HG02852 (cell line): ENCODE measurements at regions not wholly inside any gene's neighbourhood (a gene's known extent, or its start where the extent isn't known, plus 50 kb on each side); places are given as distances from the start of the nearest gene placed in this dataset.
"Not testable (repeated sequence)": the region's sequence is repeated elsewhere in the genome, so short reads cannot be mapped to it uniquely, and the experiment has no call there.

Experiments used
- ATAC-seq: cut with Tn5 transposase; IDR thresholded peaks from one replicate; pipeline ENCODE4 v1.9.1; 2021; ENCODE audit warnings: mild to moderate bottlenecking, moderate library complexity; ENCODE audit not compliant: unreplicated experiment

- not testable (repeated sequence) for ATAC-seq
These were observed 1426.2 kb downstream of the BRD1 start for GRCh38 chr22:48401523-48401922.

GRCh38 chr22:48398181-48398905 is 1429.3 kb downstream of the BRD1 start:
- no peak for ATAC-seq

- ATAC-seq = no peak
These were observed 1430.0 kb downstream of the BRD1 start for GRCh38 chr22:48397531-48398180.

- ATAC-seq = no peak
These were observed 1430.7 kb downstream of the BRD1 start for GRCh38 chr22:48396785-48397530.

- no peak for ATAC-seq
These were observed 1431.4 kb downstream of the BRD1 start for GRCh38 chr22:48396091-48396784.

GRCh38 chr22:48395201-48395600 is 1432.5 kb downstream of the BRD1 start:
- ATAC-seq = no peak

- ATAC-seq = no peak
These were observed 1432.9 kb downstream of the BRD1 start for GRCh38 chr22:48394787-48395186.

- ATAC-seq = no peak
These were observed 1433.8 kb downstream of the BRD1 start for GRCh38 chr22:48393885-48394284.

GRCh38 chr22:48393041-48393370 is 1434.7 kb downstream of the BRD1 start:
- no peak for ATAC-seq

GRCh38 chr22:48391820-48392219 is 1435.9 kb downstream of the BRD1 start:
- ATAC-seq = no peak

- no peak for ATAC-seq
These were observed 1436.4 kb downstream of the BRD1 start for GRCh38 chr22:48391171-48391711.

- ATAC-seq = no peak
These were observed 1437.8 kb downstream of the BRD1 start for GRCh38 chr22:48389916-48390315.

- no peak for ATAC-seq
These were observed 1445.5 kb downstream of the BRD1 start for GRCh38 chr22:48382197-48382596.

GRCh38 chr22:48380016-48380665 is 1447.5 kb downstream of the BRD1 start:
- no peak for ATAC-seq

GRCh38 chr22:48379371-48379770 is 1448.3 kb downstream of the BRD1 start:
- no peak for ATAC-seq

- no peak for ATAC-seq
These were observed 1449.0 kb downstream of the BRD1 start for GRCh38 chr22:48378673-48379072.

- no peak for ATAC-seq
These were observed 1450.5 kb downstream of the BRD1 start for GRCh38 chr22:48376936-48377712.

GRCh38 chr22:48376428-48376827 is 1451.2 kb downstream of the BRD1 start:
- no peak for ATAC-seq

GRCh38 chr22:48373626-48374173 is 1454.0 kb downstream of the BRD1 start:
- no peak for ATAC-seq

- ATAC-seq = no peak
These were observed 1455.3 kb downstream of the BRD1 start for GRCh38 chr22:48372390-48372789.
